RWPE2 (cell line): ENCODE measurements at regions not wholly inside any gene's neighbourhood (a gene's known extent, or its start where the extent isn't known, plus 50 kb on each side); places are given as distances from the start of the nearest gene placed in this dataset.
A peak's percentile ranks its signal among the peaks of the same experiment; 100 is the strongest.

ENCODE experiments used
- ATAC-seq: fragments of 200-7000 bp; cut with Tn5 transposase; 3 replicates; pipeline ENCODE4 v1.9.1; 2021; ENCODE audit warnings: low read depth
- DNase-seq: peaks from one replicate; pipeline ENCODE4 v3.0.0-alpha.2; 2020; ENCODE audit warnings: low spot score
- H3K27ac ChIP-seq: fragments of 450-650 bp; 2 replicates; pipeline ENCODE4 v1.5.1; 2017; ENCODE audit warnings: mild to moderate bottlenecking; ENCODE audit not compliant: poor library complexity, severe bottlenecking
- H3K27me3 ChIP-seq: fragments of 250-450 bp; sonication (Bioruptor Pico); 2 replicates; pipeline ENCODE4 v1.5.1; 2021; ENCODE audit warnings: mild to moderate bottlenecking, moderate library complexity; ENCODE audit not compliant: insufficient read depth, poor library complexity, severe bottlenecking
- H3K36me3 ChIP-seq: fragments of 250-450 bp; sonication (Bioruptor Pico); 2 replicates; pipeline ENCODE4 v1.5.1; 2020; ENCODE audit warnings: low read depth, mild to moderate bottlenecking, moderate library complexity
- H3K4me1 ChIP-seq: fragments of 250-450 bp; sonication (Bioruptor Pico); 2 replicates; pipeline ENCODE4 v1.5.1; 2021; ENCODE audit warnings: mild to moderate bottlenecking, moderate library complexity; ENCODE audit not compliant: insufficient read depth, poor library complexity, severe bottlenecking
- H3K4me3 ChIP-seq: fragments of 250-450 bp; sonication (Bioruptor Pico); 2 replicates; pipeline ENCODE4 v1.5.1; 2021; ENCODE audit warnings: mild to moderate bottlenecking, moderate library complexity; ENCODE audit not compliant: severe bottlenecking
- H3K9me3 ChIP-seq: fragments of 250-450 bp; sonication (Bioruptor Pico); 2 replicates; pipeline ENCODE4 v1.5.1; 2021; ENCODE audit warnings: mild to moderate bottlenecking, moderate library complexity; ENCODE audit not compliant: severe bottlenecking
- TF ChIP-seq, protein P1 (sequence below): fragments of 450-650 bp; IDR thresholded peaks from one replicate; pipeline ENCODE4 v1.5.1; 2017; ENCODE audit warnings: mild to moderate bottlenecking, moderate library complexity; ENCODE audit not compliant: poor library complexity, severe bottlenecking

DNA sequence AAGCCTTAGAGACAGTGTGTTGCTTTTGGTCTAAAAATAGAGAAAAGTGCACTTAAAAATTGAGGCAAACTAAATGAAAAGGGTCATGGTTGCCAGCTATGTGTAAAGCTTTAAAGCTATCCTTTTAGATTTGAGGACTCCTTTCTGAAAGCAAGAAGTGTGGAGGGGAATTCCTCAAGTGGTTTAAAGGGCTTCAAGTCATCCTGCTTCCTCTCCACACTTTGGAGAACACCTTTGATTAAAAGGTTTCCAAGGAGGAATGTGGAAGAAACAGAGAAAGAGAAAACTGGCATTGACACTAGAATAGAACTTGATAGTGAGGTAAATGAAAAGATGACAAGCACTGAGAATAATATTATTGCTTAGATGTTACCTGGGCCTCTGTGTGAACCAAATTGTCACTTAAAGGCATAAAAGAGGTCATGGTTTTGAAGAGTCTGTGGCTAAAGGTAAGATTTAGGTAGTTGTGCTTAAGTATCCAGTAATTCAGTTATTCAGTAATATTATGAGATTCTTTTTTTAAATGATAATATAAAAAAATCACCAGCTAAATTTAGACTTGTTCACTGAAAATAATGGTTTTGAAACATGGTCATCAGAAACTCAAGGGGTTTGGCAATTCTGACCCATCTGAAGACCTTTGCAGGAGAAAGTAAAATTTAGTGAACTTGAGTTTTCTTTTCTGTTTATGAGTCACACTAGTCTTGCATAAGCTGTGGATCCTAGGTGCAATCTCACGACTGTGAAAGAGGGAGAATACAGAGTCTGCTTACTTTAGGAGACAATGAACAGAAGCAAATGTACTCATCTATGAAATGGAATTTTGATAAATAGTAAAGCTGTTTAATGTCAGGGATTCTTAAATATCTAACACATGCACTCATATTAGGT is 466.0 kb downstream of the KIF20B start:
- Histone ChIP-seq H3K4me1 (peaks cover 10% of the 10 kb centered on the region), H3K4me3 (no peak overlapping the region), H3K27me3 (no peaks in the 10 kb centered on the region), H3K36me3 (no peaks in the 10 kb centered on the region), H3K9me3 (no peaks in the 10 kb centered on the region), H3K27ac (peak overlapping the region; percentile 11)
- ATAC-seq = peak; percentile 83
- TF ChIP-seq, protein P1, sequence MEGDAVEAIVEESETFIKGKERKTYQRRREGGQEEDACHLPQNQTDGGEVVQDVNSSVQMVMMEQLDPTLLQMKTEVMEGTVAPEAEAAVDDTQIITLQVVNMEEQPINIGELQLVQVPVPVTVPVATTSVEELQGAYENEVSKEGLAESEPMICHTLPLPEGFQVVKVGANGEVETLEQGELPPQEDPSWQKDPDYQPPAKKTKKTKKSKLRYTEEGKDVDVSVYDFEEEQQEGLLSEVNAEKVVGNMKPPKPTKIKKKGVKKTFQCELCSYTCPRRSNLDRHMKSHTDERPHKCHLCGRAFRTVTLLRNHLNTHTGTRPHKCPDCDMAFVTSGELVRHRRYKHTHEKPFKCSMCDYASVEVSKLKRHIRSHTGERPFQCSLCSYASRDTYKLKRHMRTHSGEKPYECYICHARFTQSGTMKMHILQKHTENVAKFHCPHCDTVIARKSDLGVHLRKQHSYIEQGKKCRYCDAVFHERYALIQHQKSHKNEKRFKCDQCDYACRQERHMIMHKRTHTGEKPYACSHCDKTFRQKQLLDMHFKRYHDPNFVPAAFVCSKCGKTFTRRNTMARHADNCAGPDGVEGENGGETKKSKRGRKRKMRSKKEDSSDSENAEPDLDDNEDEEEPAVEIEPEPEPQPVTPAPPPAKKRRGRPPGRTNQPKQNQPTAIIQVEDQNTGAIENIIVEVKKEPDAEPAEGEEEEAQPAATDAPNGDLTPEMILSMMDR = no peak
- DNase-seq = no peak

DNA sequence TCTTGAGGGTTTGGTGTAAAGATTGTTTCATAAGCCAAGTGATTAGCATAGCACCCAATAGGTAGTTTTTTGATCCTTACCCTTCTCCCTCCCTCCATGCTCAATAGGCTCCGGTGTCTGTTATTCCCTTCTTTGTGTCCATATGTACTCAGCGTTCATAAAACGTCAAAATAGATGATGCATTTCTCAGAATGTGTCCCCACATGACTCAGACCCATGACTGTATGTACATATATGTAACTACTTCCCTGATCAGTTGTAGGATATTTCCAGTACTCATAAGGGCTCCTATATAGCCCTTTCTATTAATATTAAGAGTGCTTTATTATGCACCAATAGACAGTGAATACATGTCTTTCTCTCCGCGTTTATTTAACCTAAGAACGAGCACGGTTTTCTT is 466.9 kb downstream of the KIF20B start:
- DNase-seq (no peak), ATAC-seq (peak; percentile 72)
- no peaks in the 10 kb centered on the region for H3K9me3 ChIP-seq
- no peaks in the 10 kb centered on the region for H3K27me3 ChIP-seq
- TF ChIP-seq, protein P1 = no peak
- H3K36me3 ChIP-seq = no peaks in the 10 kb centered on the region
- H3K27ac ChIP-seq = peak overlapping the region; percentile 11
- no peak overlapping the region for H3K4me3 ChIP-seq
- H3K4me1 ChIP-seq = peaks cover 10% of the 10 kb centered on the region

DNA sequence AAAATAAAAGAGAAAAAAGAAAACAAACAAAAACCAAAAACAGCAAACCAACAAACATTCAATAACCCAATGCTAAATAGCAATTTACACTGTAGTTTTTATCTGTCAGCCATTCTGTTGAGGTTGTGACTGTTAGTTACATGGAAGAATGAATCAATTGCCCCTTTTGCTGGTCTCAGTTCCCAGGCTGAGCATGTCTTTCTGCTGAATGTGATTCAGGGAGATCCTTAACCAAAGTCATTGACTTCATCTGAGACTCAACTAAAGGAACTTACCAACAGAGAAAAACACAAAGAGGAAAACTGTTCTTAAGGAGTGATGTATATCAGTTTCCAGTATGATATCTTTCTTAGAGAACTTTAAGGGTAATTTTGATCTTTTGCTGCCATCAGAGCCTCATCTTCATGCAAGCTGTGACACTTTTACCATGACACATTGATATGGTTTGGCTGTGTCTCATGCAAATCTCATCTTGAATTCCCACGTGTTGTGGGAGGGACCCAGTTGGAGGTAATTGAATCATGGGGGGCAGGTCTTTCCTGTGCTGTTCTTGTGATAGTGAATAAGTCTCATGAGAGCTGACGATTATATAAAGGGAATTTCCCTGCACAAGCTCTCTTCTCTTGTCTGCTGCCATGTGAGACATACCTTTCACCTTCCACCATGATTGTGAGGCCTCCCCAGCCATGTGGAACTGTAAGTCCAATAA is 469.8 kb downstream of the KIF20B start:
- Histone ChIP-seq H3K4me1 (peaks cover 21% of the 10 kb centered on the region), H3K27me3 (no peaks in the 10 kb centered on the region), H3K27ac (no peak overlapping the region), H3K36me3 (no peaks in the 10 kb centered on the region), H3K9me3 (no peaks in the 10 kb centered on the region), H3K4me3 (no peak overlapping the region)
- TF ChIP-seq, protein P1 = no peak
- no peak for DNase-seq
- no peak for ATAC-seq

DNA sequence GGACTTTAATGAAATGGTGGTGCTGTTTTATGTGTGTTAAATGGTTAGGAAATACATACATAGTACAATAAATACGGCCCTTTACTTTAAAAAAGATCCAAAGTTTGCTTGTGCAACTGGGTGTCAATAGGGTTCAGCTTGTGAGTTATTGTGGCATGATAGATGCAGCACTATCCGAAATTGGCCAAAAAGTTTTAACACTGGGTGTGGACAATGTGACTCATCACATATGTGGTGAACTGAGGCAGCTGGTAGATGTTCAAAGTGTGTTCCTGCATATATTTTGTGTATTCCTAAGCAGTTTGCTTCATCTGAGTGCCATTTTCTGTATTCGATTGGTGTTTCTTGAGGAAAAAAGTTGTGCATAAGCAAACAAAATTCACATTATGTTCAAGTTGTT is 473.1 kb downstream of the KIF20B start:
- DNase-seq (no peak), ATAC-seq (no peak)
- TF ChIP-seq, protein P1 = no peak
- no peaks in the 10 kb centered on the region for H3K36me3 ChIP-seq
- no peak overlapping the region for H3K4me3 ChIP-seq
- H3K27me3 ChIP-seq = no peaks in the 10 kb centered on the region
- H3K9me3 ChIP-seq = no peaks in the 10 kb centered on the region
- H3K4me1 ChIP-seq = peaks cover 23% of the 10 kb centered on the region
- H3K27ac ChIP-seq = peak overlapping the region; percentile 49
